IgD-negative memory B cell (primary cell): ENCODE measurements at regions not wholly inside any gene's neighbourhood (a gene's known extent, or its start where the extent isn't known, plus 50 kb on each side); places are given as distances from the start of the nearest gene placed in this dataset.

Experiments used
- H3K27ac Mint-ChIP-seq, 3 donors: one replicate each; pipeline ENCODE4 v1.8.0; 2020 to 2022; ENCODE audit warnings: mild to moderate bottlenecking in 3 of 3, mixed read lengths in 3 of 3, moderate library complexity in 1 of 3
- H3K27me3 Mint-ChIP-seq: one replicate; pipeline ENCODE4 v1.8.0; 2021; ENCODE audit warnings: mixed read lengths
- H3K36me3 Mint-ChIP-seq: one replicate; pipeline ENCODE4 v1.8.0; 2020; ENCODE audit warnings: mild to moderate bottlenecking, mixed read lengths
- H3K4me1 Mint-ChIP-seq, 3 donors: one replicate each; pipeline ENCODE4 v1.8.0; 2020 to 2022; ENCODE audit warnings: mixed read lengths in 3 of 3, mild to moderate bottlenecking in 1 of 3
- H3K4me3 Mint-ChIP-seq, 4 donors: one replicate each; pipeline ENCODE4 v1.8.0; 2020 to 2022; ENCODE audit warnings: mild to moderate bottlenecking in 4 of 4, mixed read lengths in 4 of 4, moderate library complexity in 3 of 4
- H3K9me3 Mint-ChIP-seq, 3 donors: one replicate each; pipeline ENCODE4 v1.8.0; 2020 to 2021; ENCODE audit warnings: mixed read lengths in 3 of 3, mild to moderate bottlenecking in 1 of 3

DNA sequence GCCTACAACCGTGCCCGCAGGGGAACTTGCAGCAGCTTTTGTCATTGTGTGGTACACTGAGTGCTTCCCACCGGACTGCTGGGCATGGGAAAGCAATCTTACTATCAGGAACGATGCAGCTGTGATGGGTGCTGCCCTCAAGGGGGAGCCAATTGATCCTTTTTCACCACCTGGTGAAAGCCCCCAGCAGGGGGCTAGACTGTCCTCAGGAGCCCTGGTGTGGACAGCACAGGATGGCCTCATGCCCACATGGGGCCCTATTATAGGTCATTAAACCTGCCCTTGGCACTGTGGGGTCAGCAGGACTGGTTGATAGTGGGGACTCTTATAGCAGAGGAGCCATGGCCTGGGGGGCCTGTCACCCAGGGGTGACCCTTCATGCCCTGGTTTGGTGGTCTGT is 172.2 kb downstream of the GLI2 start:
- Mint-ChIP-seq H3K27ac (no peak overlapping the region), H3K27me3 (peaks cover 2% of the 10 kb centered on the region), H3K9me3 (no peaks in the 10 kb centered on the region), H3K36me3 (peaks cover under 1% of the 10 kb centered on the region), H3K4me3 (peak overlapping the region in 1 of 4 donors; percentile 8), H3K4me1 (no peaks in the 10 kb centered on the region)

DNA sequence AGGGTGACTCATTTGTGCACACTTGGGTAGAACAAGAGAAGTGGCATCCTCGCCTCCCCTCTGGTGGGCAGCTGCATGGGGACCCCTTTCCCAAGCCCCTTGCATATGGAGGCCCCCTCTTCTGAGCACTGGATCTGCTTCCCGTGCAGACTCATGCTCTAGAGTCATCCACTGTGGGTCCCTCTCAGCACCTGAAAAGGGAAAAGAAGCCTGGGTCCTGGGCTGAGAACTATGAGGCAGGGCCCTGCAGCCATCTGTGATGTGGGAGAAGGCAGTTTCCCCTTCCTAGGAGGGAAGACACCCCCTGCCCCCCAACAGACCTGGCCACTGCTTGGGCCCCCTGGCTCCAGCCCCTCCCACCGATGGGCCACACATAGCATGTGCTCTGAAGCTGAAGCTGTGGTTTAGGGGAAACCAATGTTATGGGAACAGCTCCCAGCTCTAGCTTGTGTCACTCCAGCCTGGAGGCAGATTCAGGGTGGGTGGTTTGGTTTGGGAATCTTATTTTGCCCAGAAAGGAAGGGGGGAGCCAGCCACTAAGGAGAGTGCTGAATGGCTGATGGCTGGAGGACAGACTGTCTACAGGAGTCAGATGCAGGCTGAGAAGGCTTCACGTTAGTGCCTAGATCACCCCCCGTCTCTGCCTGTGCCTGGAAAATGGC is 172.8 kb downstream of the GLI2 start:
- H3K4me3 Mint-ChIP-seq = no peak overlapping the region
- peaks cover 1% of the 10 kb centered on the region for H3K27me3 Mint-ChIP-seq
- H3K36me3 Mint-ChIP-seq = peaks cover 3% of the 10 kb centered on the region
- no peaks in the 10 kb centered on the region for H3K4me1 Mint-ChIP-seq
- H3K27ac Mint-ChIP-seq = no peak overlapping the region
- no peaks in the 10 kb centered on the region for H3K9me3 Mint-ChIP-seq

DNA sequence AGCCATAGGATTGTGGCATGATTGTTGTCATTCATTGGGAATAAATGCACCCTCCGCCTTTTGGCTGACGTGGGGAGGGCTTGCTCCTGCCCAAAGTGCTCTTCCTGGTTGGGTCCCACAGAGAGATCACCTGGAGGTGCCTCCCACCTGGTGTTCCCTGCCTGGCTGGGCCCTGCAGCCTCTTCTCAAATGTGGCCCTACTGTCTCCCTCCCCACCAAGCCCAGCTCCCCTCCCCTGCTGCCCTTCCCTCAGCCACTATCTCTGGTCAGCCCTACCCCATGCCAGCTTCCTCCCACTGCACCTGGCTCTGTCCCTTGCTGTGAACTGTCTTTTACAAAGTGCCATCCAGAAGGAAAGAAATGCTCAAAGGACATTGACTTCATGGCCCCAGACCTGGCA is 173.4 kb downstream of the GLI2 start:
- Mint-ChIP-seq H3K4me1 (no peaks in the 10 kb centered on the region), H3K9me3 (no peaks in the 10 kb centered on the region), H3K36me3 (peaks cover 3% of the 10 kb centered on the region), H3K27me3 (peaks cover 1% of the 10 kb centered on the region), H3K4me3 (no peak overlapping the region), H3K27ac (no peak overlapping the region)

DNA sequence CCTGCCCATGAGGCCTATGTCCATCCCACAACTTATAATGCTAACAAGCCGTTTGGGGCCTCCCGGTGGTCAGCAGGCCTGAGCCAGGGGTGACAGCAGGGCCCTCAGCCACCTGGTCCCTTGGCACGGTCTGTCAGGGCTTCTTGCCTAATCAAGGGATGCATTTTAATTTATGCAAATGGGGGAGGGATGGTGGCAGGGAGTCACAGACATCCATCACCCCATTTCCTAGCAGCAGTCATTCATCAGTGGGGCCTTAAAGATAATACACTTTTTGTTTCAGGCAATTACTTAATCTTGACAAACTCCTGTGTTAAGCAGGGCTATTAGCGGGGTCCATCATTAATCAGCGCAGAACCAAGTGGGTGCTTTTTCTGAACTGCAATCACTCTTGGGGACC is 174.5 kb downstream of the GLI2 start:
- H3K27ac Mint-ChIP-seq = no peak overlapping the region
- peaks cover 1% of the 10 kb centered on the region for H3K27me3 Mint-ChIP-seq

DNA sequence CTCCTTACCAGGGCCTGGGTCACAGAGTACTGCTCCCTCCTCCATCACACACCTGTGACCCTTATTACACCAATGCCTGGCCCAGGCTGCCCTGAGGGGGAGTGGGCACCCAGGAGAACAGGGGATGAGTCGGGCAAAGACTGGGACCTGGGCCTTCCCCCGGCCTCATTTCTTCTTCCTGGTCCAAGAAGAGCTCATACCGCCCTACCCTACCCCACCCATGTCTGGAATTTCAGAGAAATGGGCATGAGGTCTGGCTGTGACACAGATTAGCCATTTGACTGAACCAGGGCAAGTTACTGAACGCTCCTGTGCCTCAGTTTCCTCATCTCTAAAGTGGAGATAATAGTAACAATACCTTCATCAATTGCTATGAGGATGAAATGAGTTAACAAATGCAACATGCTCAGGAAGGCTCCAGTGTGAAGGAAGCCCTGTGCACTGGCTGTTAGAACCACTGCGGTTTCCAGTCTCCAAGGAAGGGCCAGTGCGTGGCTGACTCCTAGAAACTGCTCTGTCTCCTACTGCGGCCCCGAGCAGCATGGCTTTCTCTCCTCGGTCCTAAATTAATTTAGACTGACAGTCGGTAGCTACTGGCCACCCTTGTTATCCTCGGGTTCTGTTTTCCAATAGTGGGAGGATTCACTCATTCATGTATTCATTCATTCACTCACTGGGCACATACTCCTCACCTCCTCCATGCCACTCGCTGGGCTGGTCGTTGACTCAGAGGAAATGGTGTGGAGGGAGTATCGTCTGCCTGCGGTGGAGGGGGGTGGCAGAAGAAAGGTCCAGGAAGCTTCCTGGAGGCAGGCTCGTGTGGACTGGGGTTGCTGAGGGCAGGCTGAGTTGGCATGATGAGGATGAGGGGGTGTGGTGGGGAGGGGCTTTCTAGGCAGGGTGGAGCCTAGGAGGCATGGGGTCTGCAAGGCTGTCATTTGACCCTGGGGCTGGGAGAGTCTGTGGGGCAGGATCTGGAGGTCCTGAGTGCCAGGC is 175.6 kb downstream of the GLI2 start:
- no peak overlapping the region for H3K27ac Mint-ChIP-seq
- peak overlapping the region in 1 of 4 donors; percentile 32 for H3K4me3 Mint-ChIP-seq
- no peaks in the 10 kb centered on the region for H3K4me1 Mint-ChIP-seq
- H3K9me3 Mint-ChIP-seq = no peaks in the 10 kb centered on the region
- H3K27me3 Mint-ChIP-seq = peaks cover 1% of the 10 kb centered on the region
- peaks cover 5% of the 10 kb centered on the region for H3K36me3 Mint-ChIP-seq

More for the DNA sequence above, 174.5 kb downstream of the GLI2 start:
- Mint-ChIP-seq H3K36me3 (peaks cover 3% of the 10 kb centered on the region), H3K4me3 (no peak overlapping the region), H3K9me3 (no peaks in the 10 kb centered on the region), H3K4me1 (no peaks in the 10 kb centered on the region)

DNA sequence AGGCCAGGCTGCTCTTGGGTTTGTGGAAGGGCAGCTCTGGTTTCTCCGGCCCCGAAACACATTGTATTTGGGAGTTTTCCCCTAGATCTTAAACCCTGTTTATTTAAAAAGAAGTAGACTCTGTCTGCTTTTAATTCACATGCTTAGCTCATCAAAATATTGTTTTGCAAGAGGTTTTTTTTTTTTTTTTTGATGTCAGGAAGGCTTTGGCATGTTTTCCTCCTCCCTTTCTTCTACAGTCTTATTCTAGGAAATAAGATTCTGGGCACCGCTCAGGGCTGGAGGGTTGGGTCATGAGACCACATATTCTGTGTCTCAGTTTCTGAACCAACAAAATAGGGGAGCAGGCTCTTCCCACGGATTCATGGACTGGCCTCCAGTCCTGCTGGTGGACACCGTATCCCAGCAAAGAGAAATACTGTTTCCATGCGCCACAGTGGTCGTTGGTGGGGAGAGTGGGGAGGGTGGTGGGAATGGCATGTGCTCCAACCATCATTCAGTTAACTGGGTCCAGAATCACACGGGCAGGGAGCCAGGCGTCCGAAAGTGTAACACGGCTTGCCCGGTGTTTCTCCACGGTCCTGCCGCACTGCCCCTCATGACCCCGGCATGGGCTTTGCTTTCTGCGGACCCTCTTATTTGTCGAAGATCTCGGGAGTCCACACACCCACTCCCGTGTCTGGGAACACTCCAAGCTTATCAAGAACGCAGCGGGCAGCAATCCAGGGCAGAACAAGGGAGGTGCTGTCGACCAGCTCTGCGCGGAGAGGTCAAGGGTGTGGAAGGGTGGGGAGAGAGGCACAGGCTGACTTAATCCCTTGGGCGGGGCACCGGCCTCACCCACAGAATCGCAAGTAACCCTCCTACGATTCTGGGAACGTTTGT is 176.7 kb downstream of the GLI2 start:
- Mint-ChIP-seq H3K27ac (no peak overlapping the region), H3K27me3 (peaks cover 1% of the 10 kb centered on the region), H3K9me3 (no peaks in the 10 kb centered on the region), H3K4me3 (no peak overlapping the region), H3K36me3 (peaks cover 5% of the 10 kb centered on the region), H3K4me1 (no peaks in the 10 kb centered on the region)

DNA sequence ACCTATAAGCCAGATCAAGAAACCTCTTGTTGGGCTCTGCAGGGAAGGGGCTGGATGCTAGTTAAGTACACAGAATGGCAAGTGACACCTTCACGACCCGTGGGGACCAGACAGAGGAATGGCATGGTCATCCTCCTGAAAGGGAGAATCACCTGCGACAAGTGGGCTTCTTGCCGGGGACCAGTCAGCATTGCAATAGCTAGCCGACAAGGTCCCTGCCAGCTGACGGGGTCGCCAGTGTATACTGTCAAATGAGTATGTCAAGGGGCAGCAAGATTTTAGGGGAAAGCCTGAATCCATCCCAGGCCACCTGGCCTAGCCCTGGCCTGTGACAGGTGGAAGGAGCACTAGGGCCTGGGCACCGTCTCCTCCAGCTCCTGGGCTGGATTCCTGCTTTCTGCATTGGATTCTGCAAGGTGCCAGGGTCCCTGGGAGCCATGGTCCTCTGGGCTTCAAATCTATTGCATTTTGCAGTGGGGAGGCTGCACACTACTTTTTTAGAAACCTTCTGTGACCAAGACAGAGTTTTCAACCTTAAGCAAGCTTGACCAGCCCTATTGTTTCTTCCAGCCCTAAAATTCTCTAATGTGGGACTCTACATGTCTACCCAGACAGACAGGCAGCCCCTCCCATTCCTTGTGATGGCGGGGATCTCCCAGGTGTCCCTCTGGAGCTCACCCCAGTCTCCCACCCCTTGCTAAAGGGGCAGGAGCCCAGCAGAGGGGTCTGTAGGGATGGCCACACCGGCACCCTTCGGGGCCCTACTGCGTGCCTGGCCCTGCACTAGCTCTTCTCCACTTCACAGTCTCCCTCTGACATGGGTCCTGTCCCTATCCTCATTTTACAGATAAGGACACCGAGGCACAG is 178.5 kb downstream of the GLI2 start:
- H3K36me3 Mint-ChIP-seq = peaks cover 5% of the 10 kb centered on the region
- H3K4me3 Mint-ChIP-seq = no peak overlapping the region
- H3K4me1 Mint-ChIP-seq = no peaks in the 10 kb centered on the region
- H3K27me3 Mint-ChIP-seq = peaks cover 1% of the 10 kb centered on the region
- H3K9me3 Mint-ChIP-seq = no peaks in the 10 kb centered on the region
- no peak overlapping the region for H3K27ac Mint-ChIP-seq

DNA sequence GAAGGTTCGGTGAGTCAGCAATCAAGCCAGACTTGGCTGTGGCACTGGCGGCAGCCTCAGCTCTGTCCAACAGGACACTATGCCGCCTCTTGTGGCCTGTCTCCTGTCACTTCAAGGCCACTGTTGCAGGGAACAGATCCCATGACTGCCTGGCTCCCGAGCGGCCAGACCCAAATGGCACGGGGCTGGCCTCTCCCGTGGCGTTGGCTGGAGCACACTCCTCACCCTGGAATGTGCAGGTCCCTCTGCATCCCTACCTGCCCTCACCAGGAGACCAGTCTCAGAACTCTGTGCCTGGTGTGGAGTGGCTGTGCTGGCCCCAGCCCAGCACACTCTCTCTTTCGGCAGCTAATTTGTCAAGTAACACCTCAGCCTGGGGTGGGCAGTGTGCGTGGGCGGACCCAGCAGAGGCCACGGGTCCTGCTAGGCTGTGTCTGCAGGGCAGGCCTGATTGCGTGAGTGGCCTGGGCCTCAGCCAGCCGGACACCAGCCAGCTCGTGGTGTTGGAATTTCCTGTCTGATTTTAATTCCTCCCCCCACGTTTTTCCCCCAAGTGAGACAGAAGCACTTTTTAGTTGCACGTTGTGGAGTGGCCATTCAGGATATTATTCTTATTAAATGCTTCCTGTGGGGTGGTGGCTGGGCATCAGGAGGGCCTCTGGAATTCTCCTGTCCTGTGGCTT is 179.3 kb downstream of the GLI2 start:
- H3K27ac Mint-ChIP-seq = peak overlapping the region in 1 of 3 donors; percentile 47
- no peaks in the 10 kb centered on the region for H3K9me3 Mint-ChIP-seq
- H3K27me3 Mint-ChIP-seq = peaks cover 1% of the 10 kb centered on the region
- H3K4me3 Mint-ChIP-seq = no peak overlapping the region
- H3K4me1 Mint-ChIP-seq = no peaks in the 10 kb centered on the region
- H3K36me3 Mint-ChIP-seq = peaks cover 5% of the 10 kb centered on the region

DNA sequence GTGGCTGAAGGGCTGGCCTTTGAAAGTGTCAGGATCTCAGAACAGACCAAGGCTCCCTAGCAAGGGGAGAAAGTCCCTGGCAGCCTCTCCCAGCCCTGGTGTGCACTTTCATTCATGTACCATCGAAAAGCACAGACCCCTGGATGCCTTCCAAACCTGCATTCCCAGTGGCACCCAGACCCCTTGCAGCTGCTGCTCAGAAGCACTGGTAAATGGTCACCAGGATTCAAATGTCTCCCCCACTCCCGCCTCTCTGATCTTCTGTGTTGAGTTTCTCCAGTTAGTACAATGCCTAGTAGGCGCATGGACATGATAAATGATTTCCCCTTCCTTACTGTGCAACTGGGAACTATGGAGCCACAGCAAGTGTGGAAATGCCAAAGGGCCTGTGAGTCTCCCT is 180.0 kb downstream of the GLI2 start:
- Mint-ChIP-seq H3K36me3 (peaks cover 5% of the 10 kb centered on the region), H3K27me3 (peaks cover 1% of the 10 kb centered on the region), H3K27ac (peak overlapping the region in 2 of 3 donors; percentile 15 to 47), H3K4me3 (no peak overlapping the region), H3K9me3 (no peaks in the 10 kb centered on the region), H3K4me1 (no peaks in the 10 kb centered on the region)

DNA sequence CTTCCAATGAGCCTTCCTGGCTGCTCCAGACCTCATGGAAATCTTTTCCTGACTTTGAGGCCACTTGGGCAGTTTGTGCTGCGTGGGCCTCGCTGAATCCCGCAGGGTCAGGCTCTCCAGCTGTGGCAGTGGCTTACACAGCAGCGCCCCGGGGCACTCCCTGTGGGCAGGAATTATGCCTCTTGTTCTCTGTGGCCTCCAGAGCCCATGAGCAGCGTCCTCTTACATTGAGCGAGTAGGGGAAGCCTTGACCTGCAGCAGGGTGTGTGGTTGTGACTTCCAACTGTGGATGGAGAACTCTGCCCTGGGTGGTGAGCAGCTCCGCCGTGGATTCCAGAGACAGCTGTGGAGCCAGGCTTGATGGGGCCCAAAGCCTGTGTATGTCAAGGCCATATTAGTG is 180.8 kb downstream of the GLI2 start:
- Mint-ChIP-seq H3K9me3 (no peaks in the 10 kb centered on the region), H3K4me3 (no peak overlapping the region), H3K27me3 (peaks cover 1% of the 10 kb centered on the region), H3K27ac (no peak overlapping the region), H3K4me1 (no peaks in the 10 kb centered on the region), H3K36me3 (peaks cover 5% of the 10 kb centered on the region)

DNA sequence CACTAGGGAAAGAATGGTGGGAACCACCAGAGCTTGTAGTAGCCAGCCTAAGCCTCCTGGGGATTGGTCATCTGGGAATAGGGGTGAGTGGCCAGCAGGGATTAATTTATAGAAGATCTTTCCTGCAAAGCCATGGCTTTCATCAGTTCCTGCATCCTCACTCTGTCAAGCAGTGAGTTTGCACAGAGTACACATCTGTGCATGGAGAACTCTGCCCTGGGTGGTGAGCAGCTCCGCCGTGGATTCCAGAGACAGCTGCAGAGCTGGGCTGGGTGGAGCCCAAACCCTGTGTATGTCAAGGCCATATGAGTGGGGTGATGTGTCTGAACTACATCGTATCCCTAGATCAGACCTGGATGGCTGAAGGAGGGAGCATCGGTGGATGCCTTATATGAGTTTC is 182.2 kb downstream of the GLI2 start:
- Mint-ChIP-seq H3K36me3 (peaks cover 5% of the 10 kb centered on the region), H3K4me1 (no peaks in the 10 kb centered on the region), H3K27ac (no peak overlapping the region), H3K4me3 (no peak overlapping the region), H3K27me3 (no peaks in the 10 kb centered on the region), H3K9me3 (no peaks in the 10 kb centered on the region)

DNA sequence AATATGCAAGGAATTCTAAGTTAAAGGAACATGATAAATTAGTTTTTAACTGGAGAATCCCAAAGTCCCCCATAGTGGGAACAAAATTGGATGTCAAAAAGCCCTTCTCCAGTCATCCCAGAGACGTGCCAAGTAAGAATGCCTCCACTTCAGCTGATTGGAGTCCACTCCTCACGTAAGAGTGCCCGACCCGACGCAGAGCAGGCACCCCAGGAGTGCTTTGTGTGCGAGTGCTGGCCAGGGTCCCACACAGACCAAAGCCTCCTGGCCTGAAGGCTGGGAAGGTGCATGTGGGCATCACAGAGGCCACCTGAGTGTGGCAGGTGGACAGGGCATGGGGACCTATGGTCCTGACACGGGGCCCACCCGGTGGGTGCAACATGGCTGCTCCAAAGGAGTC is 183.5 kb downstream of the GLI2 start:
- Mint-ChIP-seq H3K36me3 (peaks cover 2% of the 10 kb centered on the region), H3K9me3 (no peaks in the 10 kb centered on the region), H3K4me1 (no peaks in the 10 kb centered on the region), H3K27ac (no peak overlapping the region), H3K4me3 (no peak overlapping the region), H3K27me3 (no peaks in the 10 kb centered on the region)

DNA sequence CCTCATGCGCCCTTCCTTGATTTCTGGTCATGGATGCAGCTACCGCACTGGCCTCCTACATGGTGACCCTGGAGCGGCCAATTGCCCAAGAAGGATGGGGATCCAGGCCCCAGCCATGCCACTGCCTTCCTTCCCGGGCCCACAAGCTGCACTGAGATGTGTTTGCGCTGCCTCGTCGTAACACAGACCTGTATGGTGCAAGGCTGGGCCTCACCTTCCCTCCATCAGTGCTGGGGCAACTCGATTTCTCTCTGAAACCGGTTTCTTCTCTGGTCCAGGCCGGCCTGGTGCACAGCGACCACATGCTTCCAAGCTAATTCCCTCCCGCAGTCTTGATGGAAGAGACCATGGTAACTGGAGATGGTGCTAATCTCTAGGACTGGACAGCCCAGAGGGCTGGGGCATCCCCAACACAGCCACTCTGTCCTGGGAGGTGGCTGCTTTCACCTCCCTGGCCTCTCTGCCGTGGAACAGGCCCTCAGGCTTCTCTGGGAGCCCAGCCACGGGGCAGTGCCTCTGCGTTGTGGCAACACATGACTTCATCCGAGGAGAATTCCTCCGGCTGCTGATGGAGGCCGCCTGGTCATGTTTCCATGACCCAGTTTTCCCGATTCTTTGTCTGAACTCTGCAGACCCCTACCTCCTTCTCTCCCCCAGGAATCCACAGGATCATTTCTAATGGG is 184.2 kb downstream of the GLI2 start:
- Mint-ChIP-seq H3K4me1 (no peaks in the 10 kb centered on the region), H3K27me3 (no peaks in the 10 kb centered on the region), H3K4me3 (no peak overlapping the region), H3K9me3 (no peaks in the 10 kb centered on the region), H3K36me3 (peaks cover 2% of the 10 kb centered on the region), H3K27ac (no peak overlapping the region)
